Peyer's patch (tissue), 4 donors: ENCODE measurements at regions not wholly inside any gene's neighbourhood (a gene's known extent, or its start where the extent isn't known, plus 50 kb on each side); places are given as distances from the start of the nearest gene placed in this dataset.

Experiments used
- DNase-seq, 3 donors: peaks; one replicate each; pipeline ENCODE4 v3.0.0-alpha.2; 2017 to 2019
- H3K27ac ChIP-seq, 4 donors: fragments of 200-600 bp; sonication (generic); one replicate each; pipeline ENCODE4 v1.5.1; 2016 to 2019
- H3K27me3 ChIP-seq, 2 donors: fragments of 200-600 bp; sonication (generic); one replicate each; pipeline ENCODE4 v1.5.1; 2019
- H3K36me3 ChIP-seq, 3 donors: fragments of 200-600 bp; sonication (generic); one replicate each; pipeline ENCODE4 v1.5.1; 2016 to 2019
- H3K4me1 ChIP-seq, 4 donors: fragments of 200-600 bp; sonication (generic); one replicate each; pipeline ENCODE4 v1.5.1; 2016 to 2019
- H3K4me3 ChIP-seq, 4 donors: fragments of 200-600 bp; sonication (generic); 1 replicate in 3 of 4; 2 replicates in 1 of 4; pipeline ENCODE4 v1.5.1; 2016 to 2019; ENCODE audit warnings: mild to moderate bottlenecking in 1 of 4
- H3K9me3 ChIP-seq, 4 donors: fragments of 200-600 bp; sonication (generic); one replicate each; pipeline ENCODE4 v1.5.1; 2016 to 2019; ENCODE audit warnings: mild to moderate bottlenecking in 1 of 4
- CTCF ChIP-seq, 6 experiments: fragments of 450-650 bp in 4 of 6; fragments of 200-600 bp in 2 of 6; sonication (generic) in 1 of 6; IDR thresholded peaks; one replicate each; pipeline ENCODE4 v1.5.1; 2017 to 2019; ENCODE audit warnings: antibody characterized with exemption in 6 of 6, mild to moderate bottlenecking in 3 of 6, moderate library complexity in 1 of 6
- POLR2A ChIP-seq, 2 donors: fragments of 450-650 bp; IDR thresholded peaks; one replicate each; pipeline ENCODE4 v1.5.1; 2017; ENCODE audit warnings: antibody characterized with exemption in 2 of 2, mild to moderate bottlenecking in 2 of 2, moderate library complexity in 2 of 2

GRCh38 chr13:112249644-112250610, 126.2 kb upstream of the SPACA7 start:
- no peaks in the 10 kb centered on the region for H3K4me1 ChIP-seq
- peak in 1 of 3 donors; percentile 36 for DNase-seq
- no peaks in the 10 kb centered on the region for H3K36me3 ChIP-seq
- H3K27me3 ChIP-seq = no peaks in the 10 kb centered on the region
- H3K9me3 ChIP-seq = no peaks in the 10 kb centered on the region
- H3K4me3 ChIP-seq = no peak overlapping the region
- TF ChIP-seq CTCF (IDR thresholded peaks at IDR 0.05) (no peak), POLR2A (IDR thresholded peaks at IDR 0.05) (no peak)
- no peak overlapping the region for H3K27ac ChIP-seq

GRCh38 chr13:112250788-112251445, 125.2 kb upstream of the SPACA7 start:
- Histone ChIP-seq H3K27me3 (no peaks in the 10 kb centered on the region), H3K9me3 (no peaks in the 10 kb centered on the region), H3K36me3 (no peaks in the 10 kb centered on the region), H3K27ac (no peak overlapping the region), H3K4me1 (no peaks in the 10 kb centered on the region), H3K4me3 (no peak overlapping the region)
- TF ChIP-seq CTCF (IDR thresholded peaks at IDR 0.05) (no peak), POLR2A (IDR thresholded peaks at IDR 0.05) (no peak)
- no peak for DNase-seq

- H3K36me3 ChIP-seq = no peaks in the 10 kb centered on the region
- H3K27me3 ChIP-seq = no peaks in the 10 kb centered on the region
- TF ChIP-seq POLR2A (IDR thresholded peaks at IDR 0.05) = no peak
- TF ChIP-seq CTCF (IDR thresholded peaks at IDR 0.05) = no peak
- H3K27ac ChIP-seq = no peak overlapping the region
- no peak overlapping the region for H3K4me3 ChIP-seq
- H3K9me3 ChIP-seq = no peaks in the 10 kb centered on the region
- H3K4me1 ChIP-seq = no peaks in the 10 kb centered on the region
- DNase-seq = no peak
Measured at GRCh38 chr13:112251930-112252585, 124.1 kb upstream of the SPACA7 start.

- no peaks in the 10 kb centered on the region for H3K27me3 ChIP-seq
- H3K4me1 ChIP-seq = no peaks in the 10 kb centered on the region
- TF ChIP-seq POLR2A (IDR thresholded peaks at IDR 0.05) = no peak
- no peak for TF ChIP-seq CTCF (IDR thresholded peaks at IDR 0.05)
- peak in 1 of 3 donors; percentile 29 for DNase-seq
- no peaks in the 10 kb centered on the region for H3K36me3 ChIP-seq
- H3K27ac ChIP-seq = no peak overlapping the region
- no peak overlapping the region for H3K4me3 ChIP-seq
- H3K9me3 ChIP-seq = no peaks in the 10 kb centered on the region
Measured at GRCh38 chr13:112252804-112253590, 123.2 kb upstream of the SPACA7 start.

- Histone ChIP-seq H3K4me3 (no peak overlapping the region), H3K9me3 (no peaks in the 10 kb centered on the region), H3K27me3 (no peaks in the 10 kb centered on the region), H3K36me3 (no peaks in the 10 kb centered on the region), H3K27ac (no peak overlapping the region), H3K4me1 (no peaks in the 10 kb centered on the region)
- TF ChIP-seq POLR2A (IDR thresholded peaks at IDR 0.05) = no peak
- no peak for TF ChIP-seq CTCF (IDR thresholded peaks at IDR 0.05)
- DNase-seq = peak in 1 of 3 donors; percentile 13
Measured at GRCh38 chr13:112253631-112254030, 122.5 kb upstream of the SPACA7 start.
